ENCODE measurements at regions not wholly inside any gene's neighbourhood (a gene's known extent, or its start where the extent isn't known, plus 50 kb on each side); places are given as distances from the start of the nearest gene placed in this dataset.
"Not testable (repeated sequence)": the region's sequence is repeated elsewhere in the genome, so short reads cannot be mapped to it uniquely, and the experiment has no call there.

DNA sequence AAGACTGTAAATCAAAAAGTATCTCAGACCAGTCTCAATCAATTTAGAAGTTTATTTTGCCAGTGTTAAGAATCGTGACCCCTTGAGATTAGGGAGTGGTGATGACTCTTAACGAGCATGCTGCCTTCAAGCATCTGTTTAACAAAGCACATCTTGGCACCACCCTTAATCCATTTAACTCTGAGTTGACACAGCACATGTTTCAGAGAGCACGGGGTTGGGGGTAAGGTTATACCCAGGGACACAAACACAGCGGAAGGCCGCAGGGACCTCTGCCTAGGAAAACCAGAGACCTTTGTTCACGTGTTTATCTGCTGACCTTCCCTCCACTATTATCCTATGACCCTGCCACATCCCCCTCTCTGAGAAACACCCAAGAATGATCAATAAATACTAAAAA is 645.8 kb downstream of the FRK start:
- H2BK15ac ChIP-seq (ENCODE audit: low read length); H3K18ac ChIP-seq (ENCODE audit: extremely low read depth, low read length); H3K4ac ChIP-seq (replicated peaks; ENCODE audit: insufficient read length, low read depth, low read length); H2AK5ac ChIP-seq (ENCODE audit: low read depth, low read length); H3K23me2 ChIP-seq (ENCODE audit: low read depth, low read length); H3K9ac ChIP-seq (replicated peaks in 1 of 4; ENCODE audit: extremely low read depth in 1 of 4, low read depth in 3 of 4, low read length in 3 of 4); H3K79me2 ChIP-seq (ENCODE audit: control insufficient read depth in 1 of 2, insufficient read depth in 2 of 2, low read length in 2 of 2); H2BK12ac ChIP-seq (ENCODE audit: low read depth, low read length); H3K79me1 ChIP-seq (ENCODE audit: low read depth, low read length); H2AFZ ChIP-seq (ENCODE audit: low read length); FAIRE-seq; DNase-seq (ENCODE audit: low read depth in 1 of 2, low spot score in 2 of 2); H3K27ac ChIP-seq (ENCODE audit: low read depth, low read length); H3K9me3 ChIP-seq (ENCODE audit: insufficient read depth in 2 of 2, low read depth in 1 of 2, low read length in 1 of 2); H3K4me1 ChIP-seq (replicated peaks in 1 of 4; ENCODE audit: control insufficient read depth in 3 of 4, insufficient read depth in 4 of 4, low read length in 3 of 4); H3K56ac ChIP-seq (replicated peaks; ENCODE audit: insufficient read length, low read depth, low read length); H3K23ac ChIP-seq (ENCODE audit: insufficient read length); H3K36me3 ChIP-seq (ENCODE audit: control insufficient read depth in 2 of 4, insufficient read depth in 4 of 4, low read length in 3 of 4); H3K14ac ChIP-seq (ENCODE audit: insufficient read length); H2BK20ac ChIP-seq (ENCODE audit: low read length); H4K91ac ChIP-seq (replicated peaks; ENCODE audit: insufficient read length, low read length); H3K27me3 ChIP-seq (replicated peaks in 1 of 4; ENCODE audit: control insufficient read depth in 3 of 4, extremely low read depth in 1 of 4, insufficient read depth in 3 of 4, low read length in 3 of 4); CTCF ChIA-PET (ENCODE audit: partially characterized antibody); H4K20me1 ChIP-seq (replicated peaks in 1 of 2; ENCODE audit: control insufficient read depth in 1 of 2, insufficient read depth in 2 of 2, low read length in 2 of 2); H4K8ac ChIP-seq (ENCODE audit: extremely low read depth, insufficient read depth, low read length): not testable (repeated sequence)
- Histone ChIP-seq H2BK5ac (ENCODE audit: low read depth, low read length) (peak overlapping the region; percentile 22; the same call in 1 of the 2 replicates), H2BK120ac (replicated peaks; ENCODE audit: low read depth, low read length) (peak overlapping the region; percentile 78), H4K5ac (ENCODE audit: insufficient read length, low read depth, low read length) (peak overlapping the region; percentile 88), H3K4me3 (ENCODE audit: extremely low read depth in 1 of 4, insufficient read depth in 2 of 4, low read depth in 3 of 4, low read length in 4 of 4) (peak overlapping the region in 1 of 4 experiments; percentile 35; a peak in 2 of 8 replicates), H3K4me2 (ENCODE audit: insufficient read depth in 1 of 2, low read depth in 2 of 2, low read length in 2 of 2) (peak overlapping the region; percentile 16 to 23; a peak in 2 of 4 replicates)
- POLR2A ChIA-PET (ENCODE audit: partially characterized antibody) = interaction anchor here (0.7 kb wide), 1 partner anchor 795 kb away, joined by 3 read pairs; no protein-coding TSS in a partner anchor
- TF ChIP-seq, protein P1, sequence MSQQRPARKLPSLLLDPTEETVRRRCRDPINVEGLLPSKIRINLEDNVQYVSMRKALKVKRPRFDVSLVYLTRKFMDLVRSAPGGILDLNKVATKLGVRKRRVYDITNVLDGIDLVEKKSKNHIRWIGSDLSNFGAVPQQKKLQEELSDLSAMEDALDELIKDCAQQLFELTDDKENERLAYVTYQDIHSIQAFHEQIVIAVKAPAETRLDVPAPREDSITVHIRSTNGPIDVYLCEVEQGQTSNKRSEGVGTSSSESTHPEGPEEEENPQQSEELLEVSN (IDR thresholded peaks at IDR 0.05) = peak; percentile 39; the same call in 1 of the 2 replicates
- peak; percentile 61; the same call in 1 of the 2 replicates for TF ChIP-seq MAX (IDR thresholded peaks at IDR 0.05)
- WGBS, 2 experiments (ENCODE audit: extremely low coverage in 1 of 2, insufficient coverage in 1 of 2, insufficient read length in 1 of 2, insufficient replicate concordance in 2 of 2, low coverage in 1 of 2, low lambda C conversion rate in 2 of 2, missing lambda C conversion rate in 1 of 2) = 32% methylated on average over 6 of the region's 6 CpGs; no CpG with 5 or more reads in 1 of the 2 experiments
